H9 (cell line): ENCODE measurements at regions not wholly inside any gene's neighbourhood (a gene's known extent, or its start where the extent isn't known, plus 50 kb on each side); places are given as distances from the start of the nearest gene placed in this dataset.

Experiments used
- DNase-seq: peaks from one replicate; pipeline ENCODE4 v3.0.0-alpha.2; 2017
- H2AFZ ChIP-seq: one replicate; pipeline ENCODE4 v1.6.1; 2013; ENCODE audit warnings: mild to moderate bottlenecking, low read length, control low read depth, moderate library complexity
- H2AK5ac ChIP-seq: 2 replicates; pipeline ENCODE4 v1.6.1; 2013; ENCODE audit warnings: low read length, control low read depth, mixed read lengths; ENCODE audit not compliant: insufficient read length
- H2BK120ac ChIP-seq: one replicate; pipeline ENCODE4 v1.6.1; 2013; ENCODE audit warnings: low read depth, mild to moderate bottlenecking, low read length, control low read depth, inconsistent platforms; ENCODE audit not compliant: poor library complexity, severe bottlenecking
- H2BK12ac ChIP-seq: 2 replicates; pipeline ENCODE4 v1.6.1; 2013; ENCODE audit warnings: low read length, control low read depth, mixed read lengths, low read depth; ENCODE audit not compliant: insufficient read length
- H2BK15ac ChIP-seq: 2 replicates; pipeline ENCODE4 v1.6.1; 2013; ENCODE audit warnings: low read depth, low read length, control low read depth
- H2BK20ac ChIP-seq: one replicate; pipeline ENCODE4 v1.6.1; 2013; ENCODE audit warnings: low read depth, mild to moderate bottlenecking, low read length, control low read depth, inconsistent platforms; ENCODE audit not compliant: poor library complexity, severe bottlenecking
- H2BK5ac ChIP-seq: 2 replicates; pipeline ENCODE4 v1.6.1; 2013; ENCODE audit warnings: low read length, control low read depth, mixed read lengths; ENCODE audit not compliant: insufficient read length
- H3K14ac ChIP-seq: 2 replicates; pipeline ENCODE4 v1.6.1; 2013; ENCODE audit warnings: low read length, control low read depth; ENCODE audit not compliant: insufficient read depth
- H3K18ac ChIP-seq: 2 replicates; pipeline ENCODE4 v1.6.1; 2013; ENCODE audit warnings: low read depth, mild to moderate bottlenecking, mixed read lengths, low read length, control low read depth; ENCODE audit not compliant: insufficient read length
- H3K23ac ChIP-seq: 2 replicates; pipeline ENCODE4 v1.6.1; 2013; ENCODE audit warnings: low read length, control low read depth, mixed read lengths, low read depth; ENCODE audit not compliant: insufficient read length
- H3K23me2 ChIP-seq: 2 replicates; pipeline ENCODE4 v1.6.1; 2013; ENCODE audit warnings: low read depth, mild to moderate bottlenecking, mixed read lengths, low read length, control low read depth; ENCODE audit not compliant: insufficient read length, poor library complexity, severe bottlenecking
- H3K27ac ChIP-seq: 2 replicates; pipeline ENCODE4 v1.5.1; 2013; ENCODE audit warnings: low read length, control low read depth, mixed read lengths, low read depth; ENCODE audit not compliant: insufficient read length
- H3K27me3 ChIP-seq: 2 replicates; pipeline ENCODE4 v1.6.1; 2013; ENCODE audit warnings: low read length, control low read depth, inconsistent platforms; ENCODE audit not compliant: insufficient read depth
- H3K4ac ChIP-seq: 2 replicates; pipeline ENCODE4 v1.6.1; 2013; ENCODE audit warnings: low read depth, mild to moderate bottlenecking, control low read depth, inconsistent platforms, low read length, moderate library complexity
- H3K4me1 ChIP-seq: 2 replicates; pipeline ENCODE4 v1.6.1; 2013; ENCODE audit warnings: low read length, control low read depth, inconsistent platforms; ENCODE audit not compliant: insufficient read depth
- H3K4me2 ChIP-seq: 2 replicates; pipeline ENCODE4 v1.6.1; 2013; ENCODE audit warnings: low read length, control low read depth, mixed read lengths; ENCODE audit not compliant: insufficient read length, insufficient read depth
- H3K56ac ChIP-seq: 2 replicates; pipeline ENCODE4 v1.6.1; 2013; ENCODE audit warnings: low read depth, mild to moderate bottlenecking, mixed read lengths, low read length, control low read depth; ENCODE audit not compliant: insufficient read length
- H3K79me1 ChIP-seq: 2 replicates; pipeline ENCODE4 v1.6.1; 2013; ENCODE audit warnings: low read depth, mild to moderate bottlenecking, moderate library complexity, low read length, control low read depth, inconsistent platforms; ENCODE audit not compliant: insufficient read depth, poor library complexity, severe bottlenecking
- H3K79me2 ChIP-seq: 2 replicates; pipeline ENCODE4 v1.6.1; 2013; ENCODE audit warnings: low read length, control low read depth, inconsistent platforms; ENCODE audit not compliant: insufficient read depth
- H3K9ac ChIP-seq: 2 replicates; pipeline ENCODE4 v1.6.1; 2013; ENCODE audit warnings: low read length, control low read depth, mixed read lengths; ENCODE audit not compliant: insufficient read length; ENCODE audit errors: extremely low read depth
- H3K9me3 ChIP-seq: one replicate; pipeline ENCODE4 v1.6.1; 2013; ENCODE audit warnings: low read depth, low read length, inconsistent platforms; ENCODE audit not compliant: control insufficient read depth
- H3T11ph ChIP-seq: one replicate; pipeline ENCODE4 v1.6.1; 2013; ENCODE audit warnings: mild to moderate bottlenecking, low read length, control low read depth, inconsistent platforms
- H4K20me1 ChIP-seq: one replicate; pipeline ENCODE4 v1.6.1; 2013; ENCODE audit not compliant: control insufficient read depth, insufficient read length, insufficient read depth
- H4K5ac ChIP-seq: 2 replicates; pipeline ENCODE4 v1.6.1; 2013; ENCODE audit warnings: low read depth, mild to moderate bottlenecking, mixed read lengths, low read length, control low read depth; ENCODE audit not compliant: insufficient read length
- H4K8ac ChIP-seq: replicated peaks from 2 replicates; pipeline ENCODE4 v1.6.1; 2013; ENCODE audit warnings: low read length, control low read depth, mixed read lengths, low read depth; ENCODE audit not compliant: insufficient read length
- H4K91ac ChIP-seq: 2 replicates; pipeline ENCODE4 v1.6.1; 2013; ENCODE audit warnings: low read depth, mild to moderate bottlenecking, moderate library complexity, mixed read lengths, low read length, control low read depth; ENCODE audit not compliant: insufficient read length
- H3K27ac Mint-ChIP-seq, 3 experiments: 2 replicates in 2 of 3; 3 replicates in 1 of 3; pipeline ENCODE4 v1.8.0; 2020 to 2021; ENCODE audit warnings: mixed read lengths in 3 of 3, mild to moderate bottlenecking in 1 of 3, moderate library complexity in 1 of 3
- H3K27me3 Mint-ChIP-seq: 2 replicates; pipeline ENCODE4 v1.8.0; 2021; ENCODE audit warnings: low read depth, mild to moderate bottlenecking, moderate library complexity, mixed read lengths
- H3K36me3 Mint-ChIP-seq, 3 experiments: 2 replicates in 2 of 3; 3 replicates in 1 of 3; pipeline ENCODE4 v1.8.0; 2020 to 2021; ENCODE audit warnings: low read depth in 3 of 3, mixed read lengths in 3 of 3; ENCODE audit not compliant: insufficient read depth in 1 of 3
- H3K4me1 Mint-ChIP-seq, 2 experiments: 2 replicates each; pipeline ENCODE4 v1.8.0; 2020; ENCODE audit warnings: mixed read lengths in 2 of 2
- H3K4me3 Mint-ChIP-seq, 2 experiments: 2 replicates in 1 of 2; 3 replicates in 1 of 2; pipeline ENCODE4 v1.8.0; 2020 to 2021; ENCODE audit warnings: mild to moderate bottlenecking in 2 of 2, mixed read lengths in 2 of 2, moderate library complexity in 1 of 2
- H3K9me3 Mint-ChIP-seq, 2 experiments: 2 replicates in 1 of 2; 3 replicates in 1 of 2; pipeline ENCODE4 v1.8.0; 2020; ENCODE audit warnings: mild to moderate bottlenecking in 2 of 2, mixed read lengths in 2 of 2, moderate library complexity in 1 of 2
- WGBS: extraction: QIAGEN DNeasy Blood & Tissue Kit; methylation state at CpG from one replicate; pipeline ENCODE4 v1.1.7; 2013; ENCODE audit warnings: missing lambda C conversion rate, low lambda C conversion rate, mixed read lengths; ENCODE audit not compliant: insufficient read length; ENCODE audit errors: extremely low coverage; 5-methylcytosine and 5-hydroxymethylcytosine counted together
- TF ChIP-seq, protein P1 (sequence below): fragments of 200-600 bp; sonication (generic); conservative IDR thresholded peaks from 3 replicates; pipeline ENCODE4 v1.8.0; 2021; ENCODE audit warnings: antibody characterized with exemption, mild to moderate bottlenecking

DNA sequence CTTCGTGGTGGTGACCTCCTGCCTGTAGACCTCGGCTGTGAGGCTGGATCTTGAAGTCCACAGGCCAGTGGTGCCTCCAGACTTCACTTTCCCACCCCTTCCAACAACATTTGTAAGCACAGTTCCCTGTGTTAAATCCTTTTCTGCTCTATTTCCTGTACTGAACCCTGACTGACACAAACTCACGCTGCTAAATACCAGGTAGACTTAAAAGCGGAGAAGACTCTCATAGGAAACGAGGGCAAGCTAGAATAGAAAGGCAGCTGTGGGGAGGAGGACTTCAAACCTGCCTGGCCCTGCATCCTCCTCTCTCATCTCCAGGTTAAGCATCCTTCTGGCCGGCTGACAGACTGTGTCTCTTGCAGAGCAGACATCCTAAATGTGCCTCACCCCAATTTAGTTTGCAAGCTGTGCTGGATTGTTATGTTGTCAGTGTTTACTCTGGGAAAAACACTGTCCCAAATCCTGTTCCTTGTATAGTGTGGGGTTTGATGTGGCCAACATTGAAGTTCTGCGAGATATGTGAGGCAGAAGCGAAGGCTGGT, 58.5 kb upstream of the LARS2 start:
- H3K56ac ChIP-seq = no peak overlapping the region
- H3T11ph ChIP-seq = no peak overlapping the region
- no peaks in the 10 kb centered on the region for H3K9me3 ChIP-seq
- no peaks in the 10 kb centered on the region for H3K27me3 ChIP-seq
- no peak overlapping the region for H2BK120ac ChIP-seq
- no peaks in the 10 kb centered on the region for H4K20me1 ChIP-seq
- H3K9ac ChIP-seq = no peak overlapping the region
- peaks cover 3% of the 10 kb centered on the region; the same call in 1 of the 2 replicates for H3K27me3 Mint-ChIP-seq
- no CpG with 5 or more reads among the region's 8 CpGs for WGBS
- no peak overlapping the region for H3K4me3 Mint-ChIP-seq
- H3K27ac Mint-ChIP-seq = no peak overlapping the region
- H2BK20ac ChIP-seq = no peak overlapping the region
- H4K5ac ChIP-seq = no peak overlapping the region
- no peak overlapping the region for H3K14ac ChIP-seq
- no peak overlapping the region for H4K91ac ChIP-seq
- H3K4ac ChIP-seq = no peak overlapping the region
- H3K36me3 Mint-ChIP-seq = no peaks in the 10 kb centered on the region
- no peak overlapping the region for H2BK12ac ChIP-seq
- H3K23ac ChIP-seq = no peak overlapping the region
- H3K18ac ChIP-seq = no peak overlapping the region
- no peak overlapping the region for H2BK15ac ChIP-seq
- no peak overlapping the region for H3K27ac ChIP-seq
- no peaks in the 10 kb centered on the region for H3K23me2 ChIP-seq
- no peak for DNase-seq
- H3K4me1 Mint-ChIP-seq = peaks cover 25 to 29% of the 10 kb centered on the region in 2 experiments
- H3K9me3 Mint-ChIP-seq = no peaks in the 10 kb centered on the region; a peak in 1 of 5 replicates
- no peak overlapping the region for H2AK5ac ChIP-seq
- H3K79me1 ChIP-seq = no peaks in the 10 kb centered on the region
- H3K79me2 ChIP-seq = no peaks in the 10 kb centered on the region
- no peak overlapping the region for H2AFZ ChIP-seq
- TF ChIP-seq, protein P1, sequence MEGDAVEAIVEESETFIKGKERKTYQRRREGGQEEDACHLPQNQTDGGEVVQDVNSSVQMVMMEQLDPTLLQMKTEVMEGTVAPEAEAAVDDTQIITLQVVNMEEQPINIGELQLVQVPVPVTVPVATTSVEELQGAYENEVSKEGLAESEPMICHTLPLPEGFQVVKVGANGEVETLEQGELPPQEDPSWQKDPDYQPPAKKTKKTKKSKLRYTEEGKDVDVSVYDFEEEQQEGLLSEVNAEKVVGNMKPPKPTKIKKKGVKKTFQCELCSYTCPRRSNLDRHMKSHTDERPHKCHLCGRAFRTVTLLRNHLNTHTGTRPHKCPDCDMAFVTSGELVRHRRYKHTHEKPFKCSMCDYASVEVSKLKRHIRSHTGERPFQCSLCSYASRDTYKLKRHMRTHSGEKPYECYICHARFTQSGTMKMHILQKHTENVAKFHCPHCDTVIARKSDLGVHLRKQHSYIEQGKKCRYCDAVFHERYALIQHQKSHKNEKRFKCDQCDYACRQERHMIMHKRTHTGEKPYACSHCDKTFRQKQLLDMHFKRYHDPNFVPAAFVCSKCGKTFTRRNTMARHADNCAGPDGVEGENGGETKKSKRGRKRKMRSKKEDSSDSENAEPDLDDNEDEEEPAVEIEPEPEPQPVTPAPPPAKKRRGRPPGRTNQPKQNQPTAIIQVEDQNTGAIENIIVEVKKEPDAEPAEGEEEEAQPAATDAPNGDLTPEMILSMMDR = no peak
- no peaks in the 10 kb centered on the region for H3K4me1 ChIP-seq
- no peak overlapping the region for H3K4me2 ChIP-seq
- H4K8ac ChIP-seq = no peak overlapping the region
- no peak overlapping the region for H2BK5ac ChIP-seq
